PC-3 (cell line): ENCODE measurements at regions not wholly inside any gene's neighbourhood (a gene's known extent, or its start where the extent isn't known, plus 50 kb on each side); places are given as distances from the start of the nearest gene placed in this dataset.
A peak's percentile ranks its signal among the peaks of the same experiment; 100 is the strongest.

ENCODE experiments used
- ATAC-seq: fragments of 200-7000 bp; cut with Tn5 transposase; 2 replicates; pipeline ENCODE4 v1.9.1; 2020; ENCODE audit warnings: mild to moderate bottlenecking, moderate library complexity
- BruUV-seq: library from RNA; stranded (reverse); fragments of 400-500 nt; replicated peaks from 2 replicates; lab custom pipeline; 2021; lab: Mats Ljungman, UMichigan
- CTCF ChIA-PET: fragments of 300-600 bp; sonication (Branson Sonifier 250); formaldehyde crosslinking; loops from one replicate; lab custom pipeline; 2022; ENCODE audit warnings: antibody characterized with exemption; lab: Charles Lee
- POLR2A ChIA-PET: fragments of 300-600 bp; sonication (Branson Sonifier 250); formaldehyde crosslinking; loops from one replicate; lab custom pipeline; 2022; ENCODE audit warnings: antibody characterized with exemption; ENCODE audit not compliant: unreplicated experiment; lab: Charles Lee
- DNase-seq: peaks from one replicate; pipeline ENCODE4 v3.0.0-alpha.2; 2015
- H2AFZ ChIP-seq: fragments of 300-600 bp; sonication (generic); 2 replicates; pipeline ENCODE4 v1.6.0; 2016; ENCODE audit warnings: antibody characterized with exemption, low read length
- H3F3A ChIP-seq: fragments of 300-600 bp; sonication (generic); one replicate; pipeline ENCODE4 v1.6.0; 2017; ENCODE audit warnings: antibody characterized with exemption, low read length, control low read depth, mild to moderate bottlenecking; ENCODE audit not compliant: unreplicated experiment
- H3K27ac ChIP-seq: fragments of 300-600 bp; sonication (generic); 2 replicates; pipeline ENCODE4 v1.5.1; 2016; ENCODE audit warnings: mild to moderate bottlenecking, low read length
- H3K27me3 ChIP-seq: fragments of 300-600 bp; sonication (generic); 2 replicates; pipeline ENCODE4 v1.6.1; 2016; ENCODE audit warnings: low read length, mixed read lengths
- H3K36me3 ChIP-seq: fragments of 300-600 bp; sonication (generic); 2 replicates; pipeline ENCODE4 v1.6.1; 2016; ENCODE audit warnings: low read depth, mixed run types, low read length, mixed read lengths
- H3K4me1 ChIP-seq: fragments of 300-600 bp; sonication (generic); 2 replicates; pipeline ENCODE4 v1.5.1; 2016; ENCODE audit warnings: low read length; ENCODE audit not compliant: insufficient read depth
- H3K4me2 ChIP-seq: fragments of 300-600 bp; sonication (generic); 2 replicates; pipeline ENCODE4 v1.6.0; 2016; ENCODE audit warnings: low read length
- H3K4me3 ChIP-seq: fragments of 300-600 bp; sonication (generic); 2 replicates; pipeline ENCODE4 v1.5.1; 2016; ENCODE audit warnings: mild to moderate bottlenecking, low read length, mixed read lengths
- H3K79me2 ChIP-seq: fragments of 300-600 bp; sonication (generic); 2 replicates; pipeline ENCODE4 v1.6.1; 2017; ENCODE audit warnings: low read length, mixed read lengths
- H3K9ac ChIP-seq: fragments of 300-600 bp; sonication (generic); 2 replicates; pipeline ENCODE4 v1.6.0; 2016; ENCODE audit warnings: mild to moderate bottlenecking, low read length
- H3K9me2 ChIP-seq: fragments of 300-600 bp; sonication (generic); replicated peaks from 2 replicates; pipeline ENCODE4 v1.6.1; 2016; ENCODE audit warnings: mixed run types, low read length, mixed read lengths
- H3K9me3 ChIP-seq: fragments of 300-600 bp; sonication (generic); 2 replicates; pipeline ENCODE4 v1.6.1; 2016; ENCODE audit warnings: low read length, mixed read lengths
- H4K20me1 ChIP-seq: fragments of 300-600 bp; sonication (generic); 2 replicates; pipeline ENCODE4 v1.6.1; 2016; ENCODE audit warnings: low read length, mixed read lengths
- CTCF ChIP-seq: fragments of 300-600 bp; sonication (generic); conservative IDR thresholded peaks from 2 replicates; pipeline ENCODE4 v1.5.1; 2017; ENCODE audit warnings: antibody characterized with exemption, low read depth, mild to moderate bottlenecking, low read length
- EZH2 ChIP-seq: fragments of 300-600 bp; sonication (generic); IDR thresholded peaks from one replicate; pipeline ENCODE4 v1.6.1; 2017; ENCODE audit warnings: antibody characterized with exemption, mild to moderate bottlenecking, low read length; ENCODE audit not compliant: unreplicated experiment
- EZH2phosphoT487 ChIP-seq: fragments of 300-600 bp; sonication (generic); IDR thresholded peaks from 2 replicates; pipeline ENCODE4 v1.6.1; 2018; ENCODE audit warnings: mild to moderate bottlenecking, antibody characterized with exemption, low read length, borderline replicate concordance
- intact Hi-C: fragments of 100-400 bp; cut with micrococcal nuclease; formaldehyde crosslinking; loops from 2 replicates; pipeline ENCODE4 v1.9.0; 2023

DNA sequence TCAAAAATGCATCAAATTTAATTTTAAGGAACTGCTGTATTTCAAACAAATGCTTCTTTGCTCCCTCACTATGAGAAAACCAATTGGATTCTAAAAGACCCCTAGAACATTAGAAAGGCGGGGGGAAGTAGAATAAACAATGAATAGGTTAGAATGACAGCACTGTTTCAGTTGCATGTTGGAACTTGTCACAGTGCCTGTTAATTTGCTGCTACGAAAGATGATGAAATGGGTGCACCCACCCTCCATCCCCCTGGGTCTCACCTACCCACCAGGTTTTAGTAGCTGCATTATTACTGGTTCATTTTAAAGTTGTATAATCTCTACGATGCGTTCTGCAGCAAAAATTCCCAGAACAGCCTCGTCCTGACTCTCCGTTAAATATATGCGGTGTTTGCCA lies 193.0 kb upstream of the COPS8 start:
- Histone ChIP-seq H3K27ac (no peak overlapping the region), H2AFZ (peak overlapping the region; percentile 38; the same call in 1 of the 2 replicates), H3K27me3 (no peaks in the 10 kb centered on the region), H3K9ac (no peak overlapping the region), H3K9me2 (no peaks in the 10 kb centered on the region), H3K79me2 (no peaks in the 10 kb centered on the region), H3K4me1 (no peaks in the 10 kb centered on the region), H3K9me3 (no peaks in the 10 kb centered on the region), H3F3A (no peaks in the 10 kb centered on the region), H4K20me1 (no peaks in the 10 kb centered on the region), H3K36me3 (no peaks in the 10 kb centered on the region), H3K4me2 (no peak overlapping the region), H3K4me3 (no peak overlapping the region)
- intact Hi-C loops: no loop called here
- ChIA-PET POLR2A (no interaction called here), CTCF (no interaction called here)
- TF ChIP-seq EZH2: no peak
- no peak for TF ChIP-seq CTCF
- TF ChIP-seq EZH2phosphoT487: no peak
- ATAC-seq: no peak
- BruUV-seq: no TSS peak
- no peak for DNase-seq

GRCh38 chr2:236894791-236895190 lies 190.9 kb upstream of the COPS8 start:
- Histone ChIP-seq H3K27me3 (no peaks in the 10 kb centered on the region), H3K9ac (no peak overlapping the region), H3K27ac (no peak overlapping the region), H3K9me2 (no peaks in the 10 kb centered on the region), H3K4me3 (no peak overlapping the region), H3K79me2 (no peaks in the 10 kb centered on the region), H4K20me1 (no peaks in the 10 kb centered on the region), H3F3A (no peaks in the 10 kb centered on the region), H3K36me3 (no peaks in the 10 kb centered on the region), H3K4me2 (no peak overlapping the region), H3K9me3 (no peaks in the 10 kb centered on the region), H3K4me1 (no peaks in the 10 kb centered on the region), H2AFZ (no peak overlapping the region)
- DNase-seq (no peak), ATAC-seq (no peak)
- POLR2A ChIA-PET: no interaction called here
- BruUV-seq: no TSS peak
- TF ChIP-seq EZH2phosphoT487: no peak
- TF ChIP-seq CTCF: no peak
- intact Hi-C loops: no loop called here
- CTCF ChIA-PET: no interaction called here

DNA sequence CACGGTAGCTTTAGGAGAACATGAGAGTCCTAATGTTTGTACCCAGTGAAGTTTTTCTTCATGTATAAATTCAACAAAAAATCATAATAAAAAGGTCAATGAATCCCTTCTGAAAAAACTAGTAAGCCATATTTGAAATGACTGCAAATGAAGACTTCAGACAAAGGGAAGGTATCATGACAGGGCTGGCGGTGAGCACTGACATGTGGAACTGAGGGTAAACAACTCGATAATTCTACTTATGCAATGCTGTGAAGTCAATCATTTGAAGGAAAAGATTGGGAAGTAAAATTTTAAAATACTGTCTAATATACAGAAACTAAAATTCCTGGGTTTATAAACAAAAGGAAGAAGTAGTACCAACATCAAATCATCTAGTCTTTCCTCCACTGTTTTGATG lies 190.2 kb upstream of the COPS8 start:
- H3K9me2 ChIP-seq: no peaks in the 10 kb centered on the region
- intact Hi-C loops: no loop called here
- no peak overlapping the region for H3K9ac ChIP-seq
- no TSS peak for BruUV-seq
- H3K79me2 ChIP-seq: no peaks in the 10 kb centered on the region
- DNase-seq (no peak), ATAC-seq (no peak)
- ChIA-PET POLR2A (no interaction called here), CTCF (no interaction called here)
- no peak overlapping the region for H3K4me2 ChIP-seq
- no peaks in the 10 kb centered on the region for H3K36me3 ChIP-seq
- H3K27ac ChIP-seq: no peak overlapping the region
- H2AFZ ChIP-seq: no peak overlapping the region
- TF ChIP-seq EZH2phosphoT487 (no peak), EZH2 (no peak), CTCF (no peak)
- H3K4me3 ChIP-seq: no peak overlapping the region
- no peaks in the 10 kb centered on the region for H3K4me1 ChIP-seq
- H3K9me3 ChIP-seq: no peaks in the 10 kb centered on the region
- no peaks in the 10 kb centered on the region for H3K27me3 ChIP-seq
- H4K20me1 ChIP-seq: no peaks in the 10 kb centered on the region
- no peaks in the 10 kb centered on the region for H3F3A ChIP-seq
